HG03025 (cell line): ENCODE measurements at regions not wholly inside any gene's neighbourhood (a gene's known extent, or its start where the extent isn't known, plus 50 kb on each side); places are given as distances from the start of the nearest gene placed in this dataset.

Source experiments
- ATAC-seq: cut with Tn5 transposase; IDR thresholded peaks from one replicate; pipeline ENCODE4 v1.9.1; 2021; ENCODE audit warnings: mild to moderate bottlenecking, moderate library complexity; ENCODE audit not compliant: unreplicated experiment, low FRiP score

DNA sequence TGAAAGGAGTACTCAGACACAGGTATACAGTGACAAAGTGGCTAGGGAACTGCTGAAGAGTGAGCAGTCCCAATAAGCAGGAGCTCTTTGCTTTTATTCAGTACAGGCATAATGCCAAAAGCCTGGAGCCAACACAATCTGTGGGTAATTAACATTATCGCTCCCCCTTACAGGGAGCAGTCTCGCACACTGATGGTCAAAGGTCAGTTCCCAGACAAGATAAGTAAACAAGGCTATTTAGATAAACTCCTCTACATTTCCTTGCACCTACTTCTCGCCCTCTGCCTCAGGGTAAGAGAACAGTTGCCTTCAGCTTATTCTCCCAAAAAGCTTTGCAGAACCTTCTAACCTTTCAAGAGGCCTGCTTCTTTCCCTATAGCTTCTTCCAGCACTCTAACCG, 73.9 kb upstream of the TAF9B start:
- ATAC-seq, result no peak

DNA sequence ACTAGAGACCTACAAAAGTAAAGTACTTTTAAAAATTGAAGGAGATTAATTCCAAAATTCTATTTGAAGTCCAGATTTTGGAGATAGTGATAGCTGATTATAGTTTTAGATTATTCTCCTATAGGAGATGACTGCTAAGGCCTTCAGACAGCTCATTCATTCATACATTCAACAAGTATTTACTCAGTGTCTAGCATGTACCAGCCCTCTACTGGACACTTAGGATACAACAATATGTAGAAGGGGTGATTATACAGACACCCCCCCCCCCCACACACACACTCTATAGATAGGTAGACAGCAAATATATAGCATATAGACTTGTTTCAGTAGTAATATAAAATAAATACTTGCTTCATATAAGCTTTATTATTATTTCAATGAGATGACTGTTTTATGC, 60.4 kb upstream of the TAF9B start:
- peak; percentile 85 for ATAC-seq
